ENCODE measurements at regions not wholly inside any gene's neighbourhood (a gene's known extent, or its start where the extent isn't known, plus 50 kb on each side); places are given as distances from the start of the nearest gene placed in this dataset.
"Not testable (repeated sequence)": the region's sequence is repeated elsewhere in the genome, so short reads cannot be mapped to it uniquely, and the experiment has no call there.

DNA sequence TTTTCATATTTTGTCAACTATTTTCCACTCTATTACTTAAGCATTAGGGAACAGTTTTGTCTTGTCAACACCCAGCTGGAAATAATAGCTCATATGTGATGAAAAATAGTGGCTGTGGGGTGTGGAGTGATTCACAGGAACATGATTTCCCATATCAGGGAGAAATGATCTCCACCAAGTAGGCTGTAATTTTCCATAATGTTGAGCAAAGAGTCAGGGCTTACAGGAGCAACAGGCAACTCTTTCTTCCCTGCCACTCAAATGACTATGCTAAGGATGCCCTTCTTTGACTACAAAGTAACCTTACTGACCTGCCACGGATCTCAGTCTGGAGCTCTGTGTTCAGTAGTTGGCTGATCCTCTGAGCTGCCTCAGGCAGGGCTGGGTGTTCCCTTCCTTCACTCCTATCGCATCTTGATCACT, 90.0 kb upstream of the GATB start (continued):
- no peak for TF ChIP-seq ZNF274 (IDR thresholded peaks at IDR 0.05; ENCODE audit: low read depth, low read length)

DNA sequence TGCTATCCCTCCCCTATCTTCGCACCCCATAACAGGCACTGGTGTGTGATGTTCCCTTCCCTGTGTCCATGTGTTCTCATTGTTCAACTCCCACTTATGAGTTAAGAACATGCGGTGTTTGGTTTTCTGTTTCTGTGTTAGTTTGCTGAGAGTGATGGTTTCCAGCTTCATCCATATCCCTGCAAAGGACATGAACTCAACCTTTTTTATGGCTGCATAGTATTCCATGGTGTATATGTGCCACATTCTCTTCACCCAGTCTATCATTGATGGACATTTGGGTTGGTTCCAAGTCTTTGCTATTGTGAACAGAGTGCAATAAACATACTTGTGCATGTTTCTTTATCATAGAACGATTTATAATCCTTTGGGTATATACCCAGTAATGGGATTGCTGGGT, 84.7 kb upstream of the GATB start:
- CTCF ChIA-PET; H3K4me2 ChIP-seq (ENCODE audit: low read length); H3K9ac ChIP-seq (ENCODE audit: low read length); H3K9me3 ChIP-seq (ENCODE audit: control insufficient read depth in 1 of 2, insufficient read depth in 1 of 2, low read depth in 1 of 2, low read length in 2 of 2); H4K20me1 ChIP-seq (ENCODE audit: insufficient read depth); RAD21 ChIA-PET (ENCODE audit: low non-redundant PET in 1 of 2, low total read pairs in 2 of 2, uncharacterized antibody in 2 of 2, unreplicated experiment in 2 of 2); POLR2A ChIA-PET; H3K79me2 ChIP-seq (ENCODE audit: insufficient read depth, low read length); H3K9me2 ChIP-seq (ENCODE audit: insufficient read depth); DNase-seq (ENCODE audit: low read depth, low spot score); H3K4me3 ChIP-seq (replicated peaks in 1 of 2; ENCODE audit: low read depth in 1 of 2, low read length in 2 of 2); H3K27me3 ChIP-seq (ENCODE audit: insufficient read depth, low read length); H2AFZ ChIP-seq (ENCODE audit: low read depth, low read length, poor library complexity, severe bottlenecking); ATAC-seq; H3K27ac ChIP-seq (ENCODE audit: low read depth, low read length); intact Hi-C loops (cut with micrococcal nuclease); H3K36me3 ChIP-seq (ENCODE audit: control insufficient read depth in 1 of 2, insufficient read depth in 2 of 2, low read length in 2 of 2); BruUV-seq (replicated peaks); H3K4me1 ChIP-seq (ENCODE audit: control insufficient read depth in 1 of 2, insufficient read depth in 2 of 2, low read length in 2 of 2): not testable (repeated sequence)

DNA sequence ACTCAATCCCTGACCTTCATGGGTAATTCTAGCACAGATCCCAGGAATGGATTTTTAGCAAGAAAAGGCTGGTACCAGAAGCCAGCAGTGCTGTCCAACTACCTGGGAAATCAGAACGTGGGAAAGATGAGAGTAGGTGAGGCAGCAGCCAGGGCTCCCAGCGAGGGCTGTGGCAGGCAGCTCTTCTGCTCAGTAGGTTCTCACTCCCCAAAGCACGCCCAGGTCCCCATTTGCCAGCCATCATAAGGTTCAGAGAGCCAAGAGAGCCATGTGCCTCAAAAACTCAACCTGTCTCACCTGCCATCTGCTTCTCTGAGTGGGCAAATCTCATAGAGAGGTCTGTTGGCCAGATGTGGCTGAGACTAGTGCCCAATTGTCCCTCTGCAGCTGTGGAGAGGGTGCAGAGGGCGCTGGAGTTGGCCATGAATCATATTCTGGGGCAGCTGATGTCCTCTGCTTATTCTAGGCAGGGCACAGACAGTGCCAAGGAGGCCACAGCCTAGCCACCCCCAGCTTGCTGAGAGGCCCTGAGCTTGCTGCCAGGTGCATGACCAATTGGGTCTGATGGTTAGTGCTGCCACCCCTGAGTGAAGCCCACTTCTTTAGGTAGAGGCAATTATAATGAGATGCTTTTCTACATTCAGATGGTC, 81.7 kb upstream of the GATB start:
- Histone ChIP-seq H3K36me3 (ENCODE audit: control insufficient read depth in 1 of 2, insufficient read depth in 2 of 2, low read length in 2 of 2) (no peaks in the 10 kb centered on the region), H3K27ac (ENCODE audit: low read depth, low read length) (no peak overlapping the region), H3K79me2 (ENCODE audit: insufficient read depth, low read length) (no peaks in the 10 kb centered on the region), H4K20me1 (ENCODE audit: insufficient read depth) (no peaks in the 10 kb centered on the region), H3K4me2 (ENCODE audit: low read length) (no peak overlapping the region), H3K9ac (ENCODE audit: low read length) (no peak overlapping the region), H2AFZ (ENCODE audit: low read depth, low read length, poor library complexity, severe bottlenecking) (no peak overlapping the region), H3K9me2 (ENCODE audit: insufficient read depth) (no peaks in the 10 kb centered on the region), H3K27me3 (ENCODE audit: insufficient read depth, low read length) (no peaks in the 10 kb centered on the region), H3K9me3 (ENCODE audit: control insufficient read depth in 1 of 2, insufficient read depth in 1 of 2, low read depth in 1 of 2, low read length in 2 of 2) (no peaks in the 10 kb centered on the region), H3K4me3 (replicated peaks in 1 of 2; ENCODE audit: low read depth in 1 of 2, low read length in 2 of 2) (no peak overlapping the region), H3K4me1 (ENCODE audit: control insufficient read depth in 1 of 2, insufficient read depth in 2 of 2, low read length in 2 of 2) (no peaks in the 10 kb centered on the region)
- no TSS peak for BruUV-seq (replicated peaks)
- DNase-seq (ENCODE audit: low read depth, low spot score) (no peak), ATAC-seq (no peak)
- intact Hi-C loops (cut with micrococcal nuclease), result no loop called here
- TF ChIP-seq JUND (IDR thresholded peaks at IDR 0.05) (no peak), FOSL1 (IDR thresholded peaks at IDR 0.05; ENCODE audit: low read depth) (no peak), POLR2AphosphoS5 (IDR thresholded peaks at IDR 0.05; ENCODE audit: low read depth, low read length) (no peak), EZH2 (IDR thresholded peaks at IDR 0.05) (no peak), RAD21 (IDR thresholded peaks at IDR 0.05; ENCODE audit: low read depth) (no peak), YY1 (IDR thresholded peaks at IDR 0.05; ENCODE audit: extremely low read depth, insufficient replicate concordance, low read depth, low read length) (no peak), CEBPB (IDR thresholded peaks at IDR 0.05; ENCODE audit: low read depth) (no peak), ELF1 (IDR thresholded peaks at IDR 0.05; ENCODE audit: borderline replicate concordance, low read depth) (no peak), EGR1 (IDR thresholded peaks at IDR 0.05; ENCODE audit: low read depth) (no peak), SRF (IDR thresholded peaks at IDR 0.05; ENCODE audit: low read depth) (no peak), ZNF274 (IDR thresholded peaks at IDR 0.05; ENCODE audit: low read depth, low read length) (no peak), EZH2phosphoT487 (IDR thresholded peaks at IDR 0.05; ENCODE audit: borderline replicate concordance) (no peak)
- TF ChIP-seq, protein P1, sequence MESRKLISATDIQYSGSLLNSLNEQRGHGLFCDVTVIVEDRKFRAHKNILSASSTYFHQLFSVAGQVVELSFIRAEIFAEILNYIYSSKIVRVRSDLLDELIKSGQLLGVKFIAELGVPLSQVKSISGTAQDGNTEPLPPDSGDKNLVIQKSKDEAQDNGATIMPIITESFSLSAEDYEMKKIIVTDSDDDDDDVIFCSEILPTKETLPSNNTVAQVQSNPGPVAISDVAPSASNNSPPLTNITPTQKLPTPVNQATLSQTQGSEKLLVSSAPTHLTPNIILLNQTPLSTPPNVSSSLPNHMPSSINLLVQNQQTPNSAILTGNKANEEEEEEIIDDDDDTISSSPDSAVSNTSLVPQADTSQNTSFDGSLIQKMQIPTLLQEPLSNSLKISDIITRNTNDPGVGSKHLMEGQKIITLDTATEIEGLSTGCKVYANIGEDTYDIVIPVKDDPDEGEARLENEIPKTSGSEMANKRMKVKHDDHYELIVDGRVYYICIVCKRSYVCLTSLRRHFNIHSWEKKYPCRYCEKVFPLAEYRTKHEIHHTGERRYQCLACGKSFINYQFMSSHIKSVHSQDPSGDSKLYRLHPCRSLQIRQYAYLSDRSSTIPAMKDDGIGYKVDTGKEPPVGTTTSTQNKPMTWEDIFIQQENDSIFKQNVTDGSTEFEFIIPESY (IDR thresholded peaks at IDR 0.05; ENCODE audit: extremely low read depth, insufficient replicate concordance, low read length), result no peak
- TF ChIP-seq, protein P2, sequence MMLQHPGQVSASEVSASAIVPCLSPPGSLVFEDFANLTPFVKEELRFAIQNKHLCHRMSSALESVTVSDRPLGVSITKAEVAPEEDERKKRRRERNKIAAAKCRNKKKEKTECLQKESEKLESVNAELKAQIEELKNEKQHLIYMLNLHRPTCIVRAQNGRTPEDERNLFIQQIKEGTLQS (IDR thresholded peaks at IDR 0.05), result no peak
- ChIA-PET POLR2A (no interaction called here), CTCF (no interaction called here), RAD21 (ENCODE audit: low non-redundant PET in 1 of 2, low total read pairs in 2 of 2, uncharacterized antibody in 2 of 2, unreplicated experiment in 2 of 2) (no interaction called here)
